H9 (cell line): ENCODE measurements at regions not wholly inside any gene's neighbourhood (a gene's known extent, or its start where the extent isn't known, plus 50 kb on each side); places are given as distances from the start of the nearest gene placed in this dataset.

ENCODE experiments used
- DNase-seq: peaks from one replicate; pipeline ENCODE4 v3.0.0-alpha.2; 2017
- H2AFZ ChIP-seq: one replicate; pipeline ENCODE4 v1.6.1; 2013; ENCODE audit warnings: mild to moderate bottlenecking, low read length, control low read depth, moderate library complexity
- H2AK5ac ChIP-seq: 2 replicates; pipeline ENCODE4 v1.6.1; 2013; ENCODE audit warnings: low read length, control low read depth, mixed read lengths; ENCODE audit not compliant: insufficient read length
- H2BK120ac ChIP-seq: one replicate; pipeline ENCODE4 v1.6.1; 2013; ENCODE audit warnings: low read depth, mild to moderate bottlenecking, low read length, control low read depth, inconsistent platforms; ENCODE audit not compliant: poor library complexity, severe bottlenecking
- H2BK12ac ChIP-seq: 2 replicates; pipeline ENCODE4 v1.6.1; 2013; ENCODE audit warnings: low read length, control low read depth, mixed read lengths, low read depth; ENCODE audit not compliant: insufficient read length
- H2BK15ac ChIP-seq: 2 replicates; pipeline ENCODE4 v1.6.1; 2013; ENCODE audit warnings: low read depth, low read length, control low read depth
- H2BK20ac ChIP-seq: one replicate; pipeline ENCODE4 v1.6.1; 2013; ENCODE audit warnings: low read depth, mild to moderate bottlenecking, low read length, control low read depth, inconsistent platforms; ENCODE audit not compliant: poor library complexity, severe bottlenecking
- H2BK5ac ChIP-seq: 2 replicates; pipeline ENCODE4 v1.6.1; 2013; ENCODE audit warnings: low read length, control low read depth, mixed read lengths; ENCODE audit not compliant: insufficient read length
- H3K14ac ChIP-seq: 2 replicates; pipeline ENCODE4 v1.6.1; 2013; ENCODE audit warnings: low read length, control low read depth; ENCODE audit not compliant: insufficient read depth
- H3K18ac ChIP-seq: 2 replicates; pipeline ENCODE4 v1.6.1; 2013; ENCODE audit warnings: low read depth, mild to moderate bottlenecking, mixed read lengths, low read length, control low read depth; ENCODE audit not compliant: insufficient read length
- H3K23ac ChIP-seq: 2 replicates; pipeline ENCODE4 v1.6.1; 2013; ENCODE audit warnings: low read length, control low read depth, mixed read lengths, low read depth; ENCODE audit not compliant: insufficient read length
- H3K23me2 ChIP-seq: 2 replicates; pipeline ENCODE4 v1.6.1; 2013; ENCODE audit warnings: low read depth, mild to moderate bottlenecking, mixed read lengths, low read length, control low read depth; ENCODE audit not compliant: insufficient read length, poor library complexity, severe bottlenecking
- H3K27ac ChIP-seq: 2 replicates; pipeline ENCODE4 v1.5.1; 2013; ENCODE audit warnings: low read length, control low read depth, mixed read lengths, low read depth; ENCODE audit not compliant: insufficient read length
- H3K27me3 ChIP-seq: 2 replicates; pipeline ENCODE4 v1.6.1; 2013; ENCODE audit warnings: low read length, control low read depth, inconsistent platforms; ENCODE audit not compliant: insufficient read depth
- H3K4ac ChIP-seq: 2 replicates; pipeline ENCODE4 v1.6.1; 2013; ENCODE audit warnings: low read depth, mild to moderate bottlenecking, control low read depth, inconsistent platforms, low read length, moderate library complexity
- H3K4me1 ChIP-seq: 2 replicates; pipeline ENCODE4 v1.6.1; 2013; ENCODE audit warnings: low read length, control low read depth, inconsistent platforms; ENCODE audit not compliant: insufficient read depth
- H3K4me2 ChIP-seq: 2 replicates; pipeline ENCODE4 v1.6.1; 2013; ENCODE audit warnings: low read length, control low read depth, mixed read lengths; ENCODE audit not compliant: insufficient read length, insufficient read depth
- H3K56ac ChIP-seq: 2 replicates; pipeline ENCODE4 v1.6.1; 2013; ENCODE audit warnings: low read depth, mild to moderate bottlenecking, mixed read lengths, low read length, control low read depth; ENCODE audit not compliant: insufficient read length
- H3K79me1 ChIP-seq: 2 replicates; pipeline ENCODE4 v1.6.1; 2013; ENCODE audit warnings: low read depth, mild to moderate bottlenecking, moderate library complexity, low read length, control low read depth, inconsistent platforms; ENCODE audit not compliant: insufficient read depth, poor library complexity, severe bottlenecking
- H3K79me2 ChIP-seq: 2 replicates; pipeline ENCODE4 v1.6.1; 2013; ENCODE audit warnings: low read length, control low read depth, inconsistent platforms; ENCODE audit not compliant: insufficient read depth
- H3K9ac ChIP-seq: 2 replicates; pipeline ENCODE4 v1.6.1; 2013; ENCODE audit warnings: low read length, control low read depth, mixed read lengths; ENCODE audit not compliant: insufficient read length; ENCODE audit errors: extremely low read depth
- H3K9me3 ChIP-seq: one replicate; pipeline ENCODE4 v1.6.1; 2013; ENCODE audit warnings: low read depth, low read length, inconsistent platforms; ENCODE audit not compliant: control insufficient read depth
- H3T11ph ChIP-seq: one replicate; pipeline ENCODE4 v1.6.1; 2013; ENCODE audit warnings: mild to moderate bottlenecking, low read length, control low read depth, inconsistent platforms
- H4K20me1 ChIP-seq: one replicate; pipeline ENCODE4 v1.6.1; 2013; ENCODE audit not compliant: control insufficient read depth, insufficient read length, insufficient read depth
- H4K5ac ChIP-seq: 2 replicates; pipeline ENCODE4 v1.6.1; 2013; ENCODE audit warnings: low read depth, mild to moderate bottlenecking, mixed read lengths, low read length, control low read depth; ENCODE audit not compliant: insufficient read length
- H4K8ac ChIP-seq: replicated peaks from 2 replicates; pipeline ENCODE4 v1.6.1; 2013; ENCODE audit warnings: low read length, control low read depth, mixed read lengths, low read depth; ENCODE audit not compliant: insufficient read length
- H4K91ac ChIP-seq: 2 replicates; pipeline ENCODE4 v1.6.1; 2013; ENCODE audit warnings: low read depth, mild to moderate bottlenecking, moderate library complexity, mixed read lengths, low read length, control low read depth; ENCODE audit not compliant: insufficient read length
- H3K27ac Mint-ChIP-seq, 3 experiments: 2 replicates in 2 of 3; 3 replicates in 1 of 3; pipeline ENCODE4 v1.8.0; 2020 to 2021; ENCODE audit warnings: mixed read lengths in 3 of 3, mild to moderate bottlenecking in 1 of 3, moderate library complexity in 1 of 3
- H3K27me3 Mint-ChIP-seq: 2 replicates; pipeline ENCODE4 v1.8.0; 2021; ENCODE audit warnings: low read depth, mild to moderate bottlenecking, moderate library complexity, mixed read lengths
- H3K36me3 Mint-ChIP-seq, 3 experiments: 2 replicates in 2 of 3; 3 replicates in 1 of 3; pipeline ENCODE4 v1.8.0; 2020 to 2021; ENCODE audit warnings: low read depth in 3 of 3, mixed read lengths in 3 of 3; ENCODE audit not compliant: insufficient read depth in 1 of 3
- H3K4me1 Mint-ChIP-seq, 2 experiments: 2 replicates each; pipeline ENCODE4 v1.8.0; 2020; ENCODE audit warnings: mixed read lengths in 2 of 2
- H3K4me3 Mint-ChIP-seq, 2 experiments: 2 replicates in 1 of 2; 3 replicates in 1 of 2; pipeline ENCODE4 v1.8.0; 2020 to 2021; ENCODE audit warnings: mild to moderate bottlenecking in 2 of 2, mixed read lengths in 2 of 2, moderate library complexity in 1 of 2
- H3K9me3 Mint-ChIP-seq, 2 experiments: 2 replicates in 1 of 2; 3 replicates in 1 of 2; pipeline ENCODE4 v1.8.0; 2020; ENCODE audit warnings: mild to moderate bottlenecking in 2 of 2, mixed read lengths in 2 of 2, moderate library complexity in 1 of 2
- CTCF ChIP-seq: fragments of 200-600 bp; sonication (generic); conservative IDR thresholded peaks from 3 replicates; pipeline ENCODE4 v1.8.0; 2021; ENCODE audit warnings: antibody characterized with exemption, mild to moderate bottlenecking
- whole genome bisulfite sequencing: extraction: QIAGEN DNeasy Blood & Tissue Kit; methylation state at CpG from one replicate; pipeline ENCODE4 v1.1.7; 2013; ENCODE audit warnings: missing lambda C conversion rate, low lambda C conversion rate, mixed read lengths; ENCODE audit not compliant: insufficient read length; ENCODE audit errors: extremely low coverage; 5-methylcytosine and 5-hydroxymethylcytosine counted together

GRCh38 chr9:65435464-65435863, 150.5 kb upstream of the FOXD4L5 start:
- no CpG with 5 or more reads among the region's 10 CpGs for WGBS

More at GRCh38 chr9:65435464-65435863, 150.5 kb upstream of the FOXD4L5 start:
- no peak overlapping the region for H2BK120ac ChIP-seq
- no peaks in the 10 kb centered on the region for H4K20me1 ChIP-seq
- no peak for DNase-seq
- no peak overlapping the region for H3T11ph ChIP-seq
- H3K4me1 ChIP-seq: no peaks in the 10 kb centered on the region
- Mint-ChIP-seq H3K27ac (no peak overlapping the region), H3K4me3 (no peak overlapping the region), H3K9me3 (peaks cover 90 to 95% of the 10 kb centered on the region in 2 experiments), H3K4me1 (no peaks in the 10 kb centered on the region), H3K27me3 (peaks cover 3% of the 10 kb centered on the region), H3K36me3 (peaks cover 24 to 41% (median 27%) of the 10 kb centered on the region in 3 experiments)
- H3K23me2 ChIP-seq: no peaks in the 10 kb centered on the region
- H4K5ac ChIP-seq: no peak overlapping the region
- H3K4ac ChIP-seq: no peak overlapping the region
- no peak overlapping the region for H3K18ac ChIP-seq
- no peak overlapping the region for H2AK5ac ChIP-seq
- H4K91ac ChIP-seq: no peak overlapping the region
- no peak overlapping the region for H3K56ac ChIP-seq
- H3K27ac ChIP-seq: no peak overlapping the region
- H2BK20ac ChIP-seq: no peak overlapping the region
- H2BK12ac ChIP-seq: no peak overlapping the region
- H3K14ac ChIP-seq: no peak overlapping the region
- no peak overlapping the region for H4K8ac ChIP-seq
- H3K4me2 ChIP-seq: no peak overlapping the region
- TF ChIP-seq CTCF: no peak
- no peaks in the 10 kb centered on the region for H3K27me3 ChIP-seq
- H3K23ac ChIP-seq: no peak overlapping the region
- H2AFZ ChIP-seq: no peak overlapping the region
- peaks cover 52% of the 10 kb centered on the region for H3K9me3 ChIP-seq
- H3K79me2 ChIP-seq: no peaks in the 10 kb centered on the region
- H2BK15ac ChIP-seq: no peak overlapping the region
- H3K79me1 ChIP-seq: no peaks in the 10 kb centered on the region
- no peak overlapping the region for H2BK5ac ChIP-seq
- H3K9ac ChIP-seq: no peak overlapping the region
